ENCODE measurements at regions not wholly inside any gene's neighbourhood (a gene's known extent, or its start where the extent isn't known, plus 50 kb on each side); places are given as distances from the start of the nearest gene placed in this dataset.

DNA sequence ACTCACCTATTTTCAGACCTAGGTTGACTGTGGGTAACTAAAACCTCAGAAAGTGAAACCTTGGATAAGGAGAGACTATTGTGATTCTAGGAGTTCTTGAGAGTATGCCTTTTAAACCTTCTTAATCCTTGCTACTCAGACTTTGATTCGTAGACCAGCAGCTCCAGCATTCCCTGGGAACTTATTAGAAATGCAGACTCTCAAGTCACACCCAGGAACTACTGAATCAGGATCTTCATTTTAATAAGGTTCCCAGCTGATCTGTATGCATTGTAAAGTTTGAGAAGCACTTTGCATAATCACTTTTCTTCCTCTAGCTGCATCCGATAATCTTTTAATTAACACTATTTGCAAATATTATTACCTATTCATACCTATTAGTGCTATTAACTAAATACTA is 480.3 kb upstream of the KCNMB2 start:
- no peak overlapping the region for H3K27ac ChIP-seq
- no peak for TF ChIP-seq CTCF (IDR thresholded peaks at IDR 0.05)
- WGBS, 3 donors, result 79 to 90% (median 86%) methylated on average over 2 of the region's 2 CpGs
- H3K36me3 ChIP-seq (ENCODE audit: insufficient read depth in 1 of 2, low read depth in 1 of 2), result no peaks in the 10 kb centered on the region
- no peaks in the 10 kb centered on the region for H3K27me3 ChIP-seq (ENCODE audit: insufficient read depth in 3 of 3, low read length in 2 of 3)
- ATAC-seq (no peak), DNase-seq (no peak)
- H3K9me3 ChIP-seq, result no peaks in the 10 kb centered on the region
- intact Hi-C loops (cut with DNase I), result no loop called here
- no peak overlapping the region for H3K4me3 ChIP-seq
- no peaks in the 10 kb centered on the region for H3K4me1 ChIP-seq

DNA sequence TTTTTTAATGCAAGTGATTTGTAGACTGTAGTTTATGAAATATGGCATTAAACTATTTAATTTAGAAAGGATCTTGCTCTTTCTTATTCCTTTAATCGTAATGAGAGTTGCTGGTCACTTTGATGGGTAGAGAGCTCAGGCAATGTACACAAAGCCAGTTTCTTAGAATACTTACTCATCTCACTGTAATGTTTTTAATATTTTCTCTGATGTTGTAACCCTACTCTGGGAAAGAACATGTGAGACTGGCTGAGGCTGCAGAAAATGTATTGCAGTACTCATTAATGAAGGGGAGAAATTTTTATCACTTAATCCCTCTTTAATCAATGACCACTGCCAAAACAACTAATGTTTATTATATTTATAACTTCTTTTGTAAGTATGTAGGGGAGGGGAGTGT is 479.4 kb upstream of the KCNMB2 start:
- no peaks in the 10 kb centered on the region for H3K4me1 ChIP-seq
- H3K9me3 ChIP-seq, result no peaks in the 10 kb centered on the region
- intact Hi-C loops (cut with DNase I), result no loop called here
- H3K27me3 ChIP-seq (ENCODE audit: insufficient read depth in 3 of 3, low read length in 2 of 3), result no peaks in the 10 kb centered on the region
- no peaks in the 10 kb centered on the region for H3K36me3 ChIP-seq (ENCODE audit: insufficient read depth in 1 of 2, low read depth in 1 of 2)
- no peak for TF ChIP-seq CTCF (IDR thresholded peaks at IDR 0.05)
- WGBS, 3 donors, result 91 to 98% (median 94%) methylated on average over 1 of the region's 1 CpG
- H3K4me3 ChIP-seq, result no peak overlapping the region
- no peak for ATAC-seq
- no peak overlapping the region for H3K27ac ChIP-seq
- DNase-seq, result no peak

- Histone ChIP-seq H3K4me1 (no peaks in the 10 kb centered on the region), H3K9me3 (no peaks in the 10 kb centered on the region), H3K36me3 (ENCODE audit: insufficient read depth in 1 of 2, low read depth in 1 of 2) (no peaks in the 10 kb centered on the region), H3K27ac (no peak overlapping the region), H3K4me3 (no peak overlapping the region), H3K27me3 (ENCODE audit: insufficient read depth in 3 of 3, low read length in 2 of 3) (no peaks in the 10 kb centered on the region)
- TF ChIP-seq CTCF (IDR thresholded peaks at IDR 0.05), result no peak
- no peak for ATAC-seq
- no peak for DNase-seq
- 87 to 93% (median 88%) methylated on average over 6 of the region's 6 CpGs for WGBS, 3 donors
- intact Hi-C loops (cut with DNase I), result no loop called here
These were observed 477.6 kb upstream of the KCNMB2 start for GRCh38 chr3:178058629-178059028.

GRCh38 chr3:178059119-178059518 is 477.1 kb upstream of the KCNMB2 start:
- H3K27ac ChIP-seq, result no peak overlapping the region
- no peaks in the 10 kb centered on the region for H3K4me1 ChIP-seq
- TF ChIP-seq CTCF (IDR thresholded peaks at IDR 0.05), result no peak

GRCh38 chr3:178059836-178060235 is 476.4 kb upstream of the KCNMB2 start:
- no peaks in the 10 kb centered on the region for H3K9me3 ChIP-seq
- H3K27ac ChIP-seq, result no peak overlapping the region
- DNase-seq (no peak), ATAC-seq (no peak)
- TF ChIP-seq CTCF (IDR thresholded peaks at IDR 0.05), result no peak
- 92 to 97% (median 94%) methylated on average over 6 of the region's 6 CpGs for WGBS, 3 donors
- H3K27me3 ChIP-seq (ENCODE audit: insufficient read depth in 3 of 3, low read length in 2 of 3), result no peaks in the 10 kb centered on the region
- no peaks in the 10 kb centered on the region for H3K4me1 ChIP-seq
- H3K36me3 ChIP-seq (ENCODE audit: insufficient read depth in 1 of 2, low read depth in 1 of 2), result no peaks in the 10 kb centered on the region
- intact Hi-C loops (cut with DNase I), result no loop called here
- no peak overlapping the region for H3K4me3 ChIP-seq

More at GRCh38 chr3:178059119-178059518, 477.1 kb upstream of the KCNMB2 start:
- intact Hi-C loops (cut with DNase I), result no loop called here
- Histone ChIP-seq H3K4me3 (no peak overlapping the region), H3K9me3 (no peaks in the 10 kb centered on the region), H3K27me3 (ENCODE audit: insufficient read depth in 3 of 3, low read length in 2 of 3) (no peaks in the 10 kb centered on the region), H3K36me3 (ENCODE audit: insufficient read depth in 1 of 2, low read depth in 1 of 2) (no peaks in the 10 kb centered on the region)
- DNase-seq (no peak), ATAC-seq (no peak)
